Esophagus squamous epithelium (tissue), 4 donors: ENCODE measurements at regions not wholly inside any gene's neighbourhood (a gene's known extent, or its start where the extent isn't known, plus 50 kb on each side); places are given as distances from the start of the nearest gene placed in this dataset.

Experiments used
- POLR2A ChIP-seq, 4 donors: fragments of 450-650 bp; IDR thresholded peaks; one replicate each; pipeline ENCODE4 v1.6.1; 2017; ENCODE audit warnings: antibody characterized with exemption in 4 of 4, mild to moderate bottlenecking in 4 of 4, moderate library complexity in 3 of 4
- TF ChIP-seq, protein P1 (sequence below), 6 experiments: fragments of 450-650 bp in 4 of 6; fragments of 200-600 bp in 2 of 6; sonication (generic) in 2 of 6; IDR thresholded peaks; one replicate each; pipeline ENCODE4 v1.5.1; 2016 to 2019; ENCODE audit warnings: antibody characterized with exemption in 6 of 6, mild to moderate bottlenecking in 4 of 6, moderate library complexity in 4 of 6

DNA sequence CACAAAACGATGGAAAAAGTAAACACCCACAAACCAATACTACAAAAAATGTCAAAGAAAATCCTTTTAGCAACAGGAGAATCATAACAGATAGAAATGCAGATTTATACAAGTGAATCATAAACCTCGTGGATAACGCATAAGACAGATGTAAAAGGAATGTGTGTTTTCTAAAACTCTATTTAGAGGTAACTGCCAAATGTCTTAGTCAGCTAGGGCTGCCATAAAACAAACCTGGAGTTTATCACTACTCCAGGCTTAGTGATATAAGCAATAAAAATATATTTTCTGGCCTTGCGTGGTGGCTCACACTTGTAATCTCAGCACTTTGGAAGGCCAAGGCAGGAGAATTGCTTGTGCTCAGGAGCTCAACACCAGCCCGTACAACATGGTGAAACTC is 1633.5 kb downstream of the NLGN4Y start:
- TF ChIP-seq POLR2A (IDR thresholded peaks at IDR 0.05), result no peak
- TF ChIP-seq, protein P1, sequence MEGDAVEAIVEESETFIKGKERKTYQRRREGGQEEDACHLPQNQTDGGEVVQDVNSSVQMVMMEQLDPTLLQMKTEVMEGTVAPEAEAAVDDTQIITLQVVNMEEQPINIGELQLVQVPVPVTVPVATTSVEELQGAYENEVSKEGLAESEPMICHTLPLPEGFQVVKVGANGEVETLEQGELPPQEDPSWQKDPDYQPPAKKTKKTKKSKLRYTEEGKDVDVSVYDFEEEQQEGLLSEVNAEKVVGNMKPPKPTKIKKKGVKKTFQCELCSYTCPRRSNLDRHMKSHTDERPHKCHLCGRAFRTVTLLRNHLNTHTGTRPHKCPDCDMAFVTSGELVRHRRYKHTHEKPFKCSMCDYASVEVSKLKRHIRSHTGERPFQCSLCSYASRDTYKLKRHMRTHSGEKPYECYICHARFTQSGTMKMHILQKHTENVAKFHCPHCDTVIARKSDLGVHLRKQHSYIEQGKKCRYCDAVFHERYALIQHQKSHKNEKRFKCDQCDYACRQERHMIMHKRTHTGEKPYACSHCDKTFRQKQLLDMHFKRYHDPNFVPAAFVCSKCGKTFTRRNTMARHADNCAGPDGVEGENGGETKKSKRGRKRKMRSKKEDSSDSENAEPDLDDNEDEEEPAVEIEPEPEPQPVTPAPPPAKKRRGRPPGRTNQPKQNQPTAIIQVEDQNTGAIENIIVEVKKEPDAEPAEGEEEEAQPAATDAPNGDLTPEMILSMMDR (IDR thresholded peaks at IDR 0.05), result no peak
